ENCODE measurements at regions not wholly inside any gene's neighbourhood (a gene's known extent, or its start where the extent isn't known, plus 50 kb on each side); places are given as distances from the start of the nearest gene placed in this dataset.
"Not testable (repeated sequence)": the region's sequence is repeated elsewhere in the genome, so short reads cannot be mapped to it uniquely, and the experiment has no call there.

DNA sequence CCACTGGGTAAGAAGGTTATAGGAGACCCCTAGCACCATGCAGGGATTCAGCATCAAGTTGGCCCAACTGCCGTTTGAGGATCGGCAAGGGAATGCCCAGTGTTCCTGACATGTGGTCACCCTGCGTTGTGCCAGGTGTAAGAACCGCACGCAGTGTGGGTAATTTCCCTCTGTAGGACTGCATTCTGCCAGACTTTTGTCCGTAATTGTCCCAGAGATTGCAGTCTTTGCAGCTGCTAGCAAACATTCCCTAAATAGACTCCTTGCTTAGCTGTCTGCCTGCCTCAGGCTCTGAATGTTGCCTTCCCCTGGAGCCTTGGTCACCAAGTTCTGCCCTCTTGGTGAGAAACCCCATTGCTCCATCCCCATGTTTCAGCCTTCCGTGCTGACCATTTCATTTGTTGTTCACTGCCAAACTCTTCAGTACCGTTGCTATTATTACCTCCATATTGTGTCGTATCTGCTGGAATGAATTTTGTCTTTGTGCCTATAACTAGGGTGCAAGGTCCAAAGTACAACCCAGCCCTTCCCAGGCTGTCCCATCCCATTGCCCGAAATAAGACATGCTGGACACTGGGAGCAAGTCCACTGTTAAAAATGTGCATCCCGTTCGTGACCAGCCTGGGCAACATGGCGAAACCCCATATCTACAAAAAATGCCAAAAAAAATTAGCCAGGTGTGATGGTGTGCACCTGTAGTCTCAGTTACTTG, 53.8 kb upstream of the USP9X start:
- no peak overlapping the region for H2BK5ac ChIP-seq (ENCODE audit: low read depth, low read length, poor library complexity, severe bottlenecking)

DNA sequence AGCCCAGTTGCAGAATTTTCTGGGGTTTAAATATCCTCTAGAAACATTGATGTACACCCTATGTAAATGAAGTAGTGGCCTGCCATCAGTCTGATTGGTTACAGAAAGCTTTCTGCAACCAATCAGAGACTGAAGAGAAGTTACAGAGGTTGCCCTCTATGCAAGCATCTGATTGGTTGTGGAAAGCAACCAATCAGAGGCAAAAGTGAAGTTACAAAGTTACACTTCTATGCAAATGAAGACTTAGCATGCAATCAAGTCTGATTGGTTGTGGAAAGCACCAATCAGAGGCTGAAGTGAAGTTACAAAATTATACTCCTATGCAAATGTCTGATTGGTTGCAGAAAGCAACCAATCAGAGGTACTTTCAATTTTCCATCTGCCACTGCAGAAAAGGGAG, 51.9 kb upstream of the USP9X start:
- no peak overlapping the region for H3K4ac ChIP-seq (ENCODE audit: low read depth in 1 of 2, low read length in 2 of 2)
- no peak overlapping the region for H2AK5ac ChIP-seq (ENCODE audit: low read length, severe bottlenecking)
- H3K9ac ChIP-seq (ENCODE audit: low read length) = no peak overlapping the region
- H2BK5ac ChIP-seq (ENCODE audit: low read depth, low read length, poor library complexity, severe bottlenecking) = no peak overlapping the region
- no peak overlapping the region for H2BK120ac ChIP-seq (ENCODE audit: low read depth, low read length)
- H3K18ac ChIP-seq (ENCODE audit: low read depth in 1 of 2, low read length in 2 of 2) = no peak overlapping the region
- H3K27me3 ChIP-seq (ENCODE audit: control insufficient read depth in 1 of 2, insufficient read depth in 1 of 2, low read length in 2 of 2) = peaks cover 0 to 14% of the 10 kb centered on the region in 2 experiments
- H2BK12ac ChIP-seq (ENCODE audit: low read length in 2 of 2) = no peak overlapping the region
- H3K23ac ChIP-seq (ENCODE audit: low read length in 2 of 2) = no peak overlapping the region
- no peak overlapping the region for H2AFZ ChIP-seq (ENCODE audit: low read depth, low read length)
- no peak overlapping the region for H3K14ac ChIP-seq (ENCODE audit: low read length in 2 of 2)
- no peak overlapping the region for H3K27ac ChIP-seq (ENCODE audit: low read length, poor library complexity, severe bottlenecking)
- H4K91ac ChIP-seq (ENCODE audit: low read length) = no peak overlapping the region
- no peaks in the 10 kb centered on the region for H3K36me3 ChIP-seq (ENCODE audit: control insufficient read depth in 1 of 2, insufficient read depth in 2 of 2, low read depth in 1 of 2, low read length in 2 of 2)
- no peak overlapping the region for H3K4me3 ChIP-seq (ENCODE audit: insufficient read depth in 1 of 2, low read depth in 1 of 2, low read length in 2 of 2)
- no peak overlapping the region for H4K8ac ChIP-seq (ENCODE audit: low read length)
- no peak for DNase-seq
- H3K4me2 ChIP-seq (ENCODE audit: low read length, poor library complexity, severe bottlenecking) = no peak overlapping the region
- H3K9me3 ChIP-seq (ENCODE audit: control insufficient read depth, low read length) = no peaks in the 10 kb centered on the region
- no peaks in the 10 kb centered on the region for H3K79me1 ChIP-seq (replicated peaks; ENCODE audit: low read length, poor library complexity, severe bottlenecking)
- H2BK15ac ChIP-seq (ENCODE audit: low read depth, poor library complexity, severe bottlenecking) = no peak overlapping the region
- H3K4me1 ChIP-seq (ENCODE audit: control insufficient read depth, insufficient read depth, low read depth, low read length) = peaks cover 1% of the 10 kb centered on the region

More for the DNA sequence above, 53.8 kb upstream of the USP9X start:
- Histone ChIP-seq H2AK5ac (ENCODE audit: low read length, severe bottlenecking) (no peak overlapping the region), H3K79me1 (replicated peaks; ENCODE audit: low read length, poor library complexity, severe bottlenecking) (no peaks in the 10 kb centered on the region), H3K9me3 (ENCODE audit: control insufficient read depth, low read length) (no peaks in the 10 kb centered on the region), H3K27me3 (ENCODE audit: control insufficient read depth in 1 of 2, insufficient read depth in 1 of 2, low read length in 2 of 2) (peaks cover 0 to 22% of the 10 kb centered on the region in 2 experiments), H3K4me1 (ENCODE audit: control insufficient read depth, insufficient read depth, low read depth, low read length) (peaks cover 1% of the 10 kb centered on the region), H3K9ac (ENCODE audit: low read length) (no peak overlapping the region), H3K27ac (ENCODE audit: low read length, poor library complexity, severe bottlenecking) (no peak overlapping the region), H4K8ac (ENCODE audit: low read length) (no peak overlapping the region), H3K4ac (ENCODE audit: low read depth in 1 of 2, low read length in 2 of 2) (no peak overlapping the region), H3K36me3 (ENCODE audit: control insufficient read depth in 1 of 2, insufficient read depth in 2 of 2, low read depth in 1 of 2, low read length in 2 of 2) (no peaks in the 10 kb centered on the region), H2AFZ (ENCODE audit: low read depth, low read length) (no peak overlapping the region), H2BK12ac (ENCODE audit: low read length in 2 of 2) (no peak overlapping the region), H3K14ac (ENCODE audit: low read length in 2 of 2) (no peak overlapping the region), H3K4me2 (ENCODE audit: low read length, poor library complexity, severe bottlenecking) (no peak overlapping the region), H3K23ac (ENCODE audit: low read length in 2 of 2) (no peak overlapping the region), H3K18ac (ENCODE audit: low read depth in 1 of 2, low read length in 2 of 2) (no peak overlapping the region), H2BK120ac (ENCODE audit: low read depth, low read length) (no peak overlapping the region), H3K4me3 (ENCODE audit: insufficient read depth in 1 of 2, low read depth in 1 of 2, low read length in 2 of 2) (no peak overlapping the region), H2BK15ac (ENCODE audit: low read depth, poor library complexity, severe bottlenecking) (no peak overlapping the region), H4K91ac (ENCODE audit: low read length) (no peak overlapping the region)
- no peak for DNase-seq
- 93% methylated on average over 10 of the region's 13 CpGs for WGBS

DNA sequence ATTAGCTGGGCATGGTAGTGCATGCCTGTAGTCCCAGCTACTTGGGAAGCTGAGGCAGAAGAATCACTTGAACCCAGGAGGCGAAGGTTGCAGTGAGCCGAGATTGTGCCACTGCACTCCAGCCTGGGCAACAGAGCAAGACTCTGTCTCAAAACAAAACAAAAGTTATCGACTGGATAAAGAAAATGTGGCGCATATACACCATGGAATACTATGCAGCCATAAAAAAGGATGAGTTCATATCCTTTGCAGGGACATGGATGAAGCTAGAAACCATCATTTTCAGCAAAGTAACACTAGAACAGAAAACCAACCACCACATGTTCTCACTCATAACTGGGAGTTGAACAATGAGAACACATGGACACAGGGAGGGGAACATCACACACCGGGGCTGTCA, 50.3 kb upstream of the USP9X start:
- not testable (repeated sequence) for H3K14ac ChIP-seq (ENCODE audit: low read length in 2 of 2); H3K4ac ChIP-seq (ENCODE audit: low read depth in 1 of 2, low read length in 2 of 2); H3K9me3 ChIP-seq (ENCODE audit: control insufficient read depth, low read length); H2BK5ac ChIP-seq (ENCODE audit: low read depth, low read length, poor library complexity, severe bottlenecking); H3K36me3 ChIP-seq (ENCODE audit: control insufficient read depth in 1 of 2, insufficient read depth in 2 of 2, low read depth in 1 of 2, low read length in 2 of 2); H2BK12ac ChIP-seq (ENCODE audit: low read length in 2 of 2); H3K4me1 ChIP-seq (ENCODE audit: control insufficient read depth, insufficient read depth, low read depth, low read length); DNase-seq; H3K23ac ChIP-seq (ENCODE audit: low read length in 2 of 2); H3K18ac ChIP-seq (ENCODE audit: low read depth in 1 of 2, low read length in 2 of 2); H4K8ac ChIP-seq (ENCODE audit: low read length); H3K4me3 ChIP-seq (ENCODE audit: insufficient read depth in 1 of 2, low read depth in 1 of 2, low read length in 2 of 2); H3K4me2 ChIP-seq (ENCODE audit: low read length, poor library complexity, severe bottlenecking); H3K9ac ChIP-seq (ENCODE audit: low read length); H2BK15ac ChIP-seq (ENCODE audit: low read depth, poor library complexity, severe bottlenecking); H2AK5ac ChIP-seq (ENCODE audit: low read length, severe bottlenecking); H3K79me1 ChIP-seq (replicated peaks; ENCODE audit: low read length, poor library complexity, severe bottlenecking); H4K91ac ChIP-seq (ENCODE audit: low read length); H2AFZ ChIP-seq (ENCODE audit: low read depth, low read length); H2BK120ac ChIP-seq (ENCODE audit: low read depth, low read length); H3K27ac ChIP-seq (ENCODE audit: low read length, poor library complexity, severe bottlenecking)
- peaks cover 0 to 14% of the 10 kb centered on the region in 2 experiments for H3K27me3 ChIP-seq (ENCODE audit: control insufficient read depth in 1 of 2, insufficient read depth in 1 of 2, low read length in 2 of 2)
- 100% methylated on average over 2 of the region's 5 CpGs for WGBS

Measured in mesenchymal stem cell (in vitro differentiated cells and primary cell).